Karpas-422 (cell line): ENCODE measurements at regions not wholly inside any gene's neighbourhood (a gene's known extent, or its start where the extent isn't known, plus 50 kb on each side); places are given as distances from the start of the nearest gene placed in this dataset.
"Not testable (repeated sequence)": the region's sequence is repeated elsewhere in the genome, so short reads cannot be mapped to it uniquely, and the experiment has no call there.

Experiments
- DNase-seq: peaks from one replicate; pipeline ENCODE4 v3.0.0-alpha.2; 2015
- H2AFZ ChIP-seq: fragments of 200-600 bp; sonication (generic); 2 replicates; pipeline ENCODE4 v1.6.1; 2014; ENCODE audit warnings: antibody characterized with exemption, low read length, mixed read lengths
- H3K27ac ChIP-seq: fragments of 200-600 bp; sonication (generic); 2 replicates; pipeline ENCODE4 v1.5.1; 2014; ENCODE audit warnings: mild to moderate bottlenecking, low read length, moderate library complexity
- H3K27me3 ChIP-seq: fragments of 200-600 bp; sonication (generic); 2 replicates; pipeline ENCODE4 v1.6.1; 2014; ENCODE audit warnings: low read length, mixed read lengths
- H3K36me3 ChIP-seq: fragments of 200-600 bp; sonication (generic); 2 replicates; pipeline ENCODE4 v1.6.1; 2014; ENCODE audit warnings: low read length, mixed read lengths; ENCODE audit not compliant: insufficient read depth
- H3K4me1 ChIP-seq: fragments of 200-600 bp; sonication (generic); 2 replicates; pipeline ENCODE4 v1.6.1; 2014; ENCODE audit warnings: mild to moderate bottlenecking, low read length, mixed read lengths
- H3K4me2 ChIP-seq: fragments of 200-600 bp; sonication (generic); 2 replicates; pipeline ENCODE4 v1.6.1; 2014; ENCODE audit warnings: low read length, low read depth, mild to moderate bottlenecking; ENCODE audit not compliant: poor library complexity, severe bottlenecking
- H3K4me3 ChIP-seq: fragments of 200-600 bp; sonication (generic); 2 replicates; pipeline ENCODE4 v1.5.1; 2014; ENCODE audit warnings: mild to moderate bottlenecking, antibody characterized with exemption, low read length, mixed read lengths
- H3K79me2 ChIP-seq: fragments of 200-600 bp; sonication (generic); 2 replicates; pipeline ENCODE4 v1.6.1; 2014; ENCODE audit warnings: mild to moderate bottlenecking, low read length, mixed read lengths
- H3K9ac ChIP-seq: fragments of 200-600 bp; sonication (generic); 2 replicates; pipeline ENCODE4 v1.6.0; 2014; ENCODE audit warnings: low read length
- H3K9me2 ChIP-seq: fragments of 200-600 bp; sonication (generic), shearing (Covaris generic); replicated peaks from 2 replicates; pipeline ENCODE4 v1.6.0; 2014; ENCODE audit warnings: mild to moderate bottlenecking, low read length, moderate library complexity; ENCODE audit not compliant: insufficient read depth
- H3K9me3 ChIP-seq: fragments of 300-700, 200-600 bp; sonication (generic); 2 replicates; pipeline ENCODE4 v1.6.1; 2014; ENCODE audit warnings: low read length, mixed read lengths
- H4K20me1 ChIP-seq: fragments of 200-600 bp; sonication (generic); 2 replicates; pipeline ENCODE4 v1.6.1; 2014; ENCODE audit warnings: mild to moderate bottlenecking, antibody characterized with exemption, low read length, low read depth; ENCODE audit not compliant: insufficient read depth

DNA sequence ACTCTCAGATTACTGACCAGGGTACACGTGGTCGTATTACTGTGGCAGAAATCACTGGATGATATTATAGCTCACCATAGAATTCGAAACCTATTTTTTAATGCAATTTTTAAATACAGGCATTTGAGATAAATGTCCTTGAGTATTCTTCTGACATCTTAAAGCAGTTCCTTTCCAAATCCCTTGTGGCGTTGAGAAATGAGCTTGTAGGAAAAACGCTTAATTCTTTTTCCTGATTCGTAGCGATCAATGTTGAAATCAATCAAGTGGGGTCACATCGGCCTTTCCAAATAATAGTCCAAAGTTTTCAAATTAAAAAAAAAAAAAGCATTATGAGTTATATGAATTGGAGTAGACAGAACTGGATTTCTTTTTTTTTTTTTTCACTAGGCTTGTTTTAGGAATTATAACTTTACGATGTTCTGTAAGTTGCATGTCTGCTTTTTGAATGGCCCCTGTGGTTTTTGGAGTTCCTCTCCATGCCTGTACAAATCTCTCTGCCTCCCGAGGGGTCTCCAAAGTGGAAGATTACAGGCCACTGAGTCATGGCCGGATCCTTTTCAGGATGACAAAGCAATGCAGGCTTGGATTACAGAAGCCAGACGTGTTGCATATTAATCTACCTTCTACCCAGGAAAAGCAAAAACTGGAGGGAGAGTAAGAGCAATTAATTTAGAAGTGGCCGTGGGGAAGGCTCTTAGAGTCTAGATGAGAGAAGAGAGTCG, 226.1 kb downstream of the SHOX start:
- Histone ChIP-seq H3K4me1 (no peaks in the 10 kb centered on the region), H3K4me2 (no peak overlapping the region), H3K9me2 (no peaks in the 10 kb centered on the region), H3K9ac (no peak overlapping the region), H2AFZ (no peak overlapping the region), H4K20me1 (no peaks in the 10 kb centered on the region), H3K27me3 (no peaks in the 10 kb centered on the region), H3K9me3 (no peaks in the 10 kb centered on the region), H3K36me3 (no peaks in the 10 kb centered on the region), H3K4me3 (no peak overlapping the region), H3K79me2 (no peaks in the 10 kb centered on the region), H3K27ac (no peak overlapping the region)
- no peak for DNase-seq

DNA sequence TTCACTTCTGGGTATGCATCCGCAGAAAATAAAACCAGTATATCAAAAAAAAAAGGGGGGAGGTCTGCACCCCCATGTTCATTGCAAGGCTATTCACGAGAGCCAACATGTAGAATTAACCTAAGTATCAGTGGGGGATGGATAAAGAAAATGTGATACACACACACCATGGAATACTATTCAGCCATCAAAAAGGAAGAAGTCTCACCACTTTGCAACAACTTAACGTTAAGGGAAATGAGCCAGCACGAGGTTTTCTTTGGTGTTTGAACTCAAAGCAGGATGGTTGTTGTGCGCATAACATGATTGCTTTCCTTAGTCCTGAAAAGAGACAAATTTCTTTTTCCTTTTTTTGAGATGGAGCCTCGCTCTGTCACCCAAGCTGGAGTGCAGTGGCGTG, 222.7 kb downstream of the SHOX start:
- H3K9ac ChIP-seq = no peak overlapping the region

DNA sequence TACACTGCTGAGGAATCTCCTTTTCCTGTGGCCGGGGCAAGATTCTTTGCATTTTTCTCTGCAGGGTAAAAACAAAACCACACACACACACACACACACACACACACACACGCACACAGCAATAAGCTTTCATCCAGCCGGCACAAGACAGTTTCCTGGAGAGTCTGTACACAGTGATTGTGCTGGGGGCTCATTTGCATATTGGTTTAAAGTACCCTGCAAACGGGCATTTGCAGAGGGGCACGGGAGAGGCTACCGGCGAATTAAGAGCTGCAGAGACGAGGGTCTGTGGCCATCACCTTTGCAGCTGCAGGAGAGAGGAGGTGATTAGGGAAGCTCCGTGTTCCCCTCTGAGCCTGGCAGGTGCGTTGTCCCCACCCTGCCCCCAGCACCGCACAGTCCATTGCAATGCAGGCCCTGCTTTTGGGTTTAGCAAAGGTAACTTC, 219.9 kb downstream of the SHOX start:
- Histone ChIP-seq H3K4me3 (no peak overlapping the region), H3K27ac (no peak overlapping the region), H3K79me2 (no peaks in the 10 kb centered on the region), H3K9ac (no peak overlapping the region), H3K9me3 (no peaks in the 10 kb centered on the region), H4K20me1 (no peaks in the 10 kb centered on the region), H3K4me1 (no peaks in the 10 kb centered on the region), H3K4me2 (no peak overlapping the region), H3K9me2 (no peaks in the 10 kb centered on the region), H3K36me3 (no peaks in the 10 kb centered on the region), H3K27me3 (no peaks in the 10 kb centered on the region), H2AFZ (no peak overlapping the region)
- DNase-seq = no peak

More for the DNA sequence above, 222.7 kb downstream of the SHOX start:
- Histone ChIP-seq H3K36me3 (no peaks in the 10 kb centered on the region), H2AFZ (no peak overlapping the region), H3K4me2 (no peak overlapping the region), H3K79me2 (no peaks in the 10 kb centered on the region), H3K4me3 (no peak overlapping the region), H3K9me3 (no peaks in the 10 kb centered on the region), H3K27me3 (no peaks in the 10 kb centered on the region), H3K9me2 (no peaks in the 10 kb centered on the region), H3K4me1 (no peaks in the 10 kb centered on the region), H3K27ac (no peak overlapping the region), H4K20me1 (no peaks in the 10 kb centered on the region)
- DNase-seq = no peak

DNA sequence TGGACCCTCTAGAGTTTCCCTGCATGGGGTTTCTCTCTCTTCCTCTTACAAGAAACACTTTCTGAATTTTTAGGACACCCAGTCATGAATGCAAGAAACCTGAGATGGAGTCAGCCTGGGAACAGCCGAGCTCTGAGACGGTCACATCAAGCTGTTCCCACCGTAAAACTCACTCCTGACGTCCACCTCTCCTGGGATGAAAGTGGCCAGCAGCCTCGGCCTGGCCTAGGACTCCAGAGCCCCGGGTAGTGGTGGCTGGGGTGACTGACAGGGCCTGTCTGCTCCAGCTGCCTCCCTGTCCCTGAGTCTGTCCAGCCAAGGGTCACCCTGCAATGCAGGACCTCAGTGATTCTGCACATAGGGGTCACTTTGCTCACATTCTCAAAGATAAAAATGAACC, 217.8 kb downstream of the SHOX start:
- Histone ChIP-seq H3K79me2 (no peaks in the 10 kb centered on the region), H2AFZ (no peak overlapping the region), H3K4me1 (no peaks in the 10 kb centered on the region), H3K9ac (no peak overlapping the region), H4K20me1 (no peaks in the 10 kb centered on the region), H3K4me3 (no peak overlapping the region), H3K9me3 (no peaks in the 10 kb centered on the region), H3K27me3 (no peaks in the 10 kb centered on the region), H3K36me3 (no peaks in the 10 kb centered on the region), H3K27ac (no peak overlapping the region), H3K4me2 (no peak overlapping the region), H3K9me2 (no peaks in the 10 kb centered on the region)
- DNase-seq = no peak

DNA sequence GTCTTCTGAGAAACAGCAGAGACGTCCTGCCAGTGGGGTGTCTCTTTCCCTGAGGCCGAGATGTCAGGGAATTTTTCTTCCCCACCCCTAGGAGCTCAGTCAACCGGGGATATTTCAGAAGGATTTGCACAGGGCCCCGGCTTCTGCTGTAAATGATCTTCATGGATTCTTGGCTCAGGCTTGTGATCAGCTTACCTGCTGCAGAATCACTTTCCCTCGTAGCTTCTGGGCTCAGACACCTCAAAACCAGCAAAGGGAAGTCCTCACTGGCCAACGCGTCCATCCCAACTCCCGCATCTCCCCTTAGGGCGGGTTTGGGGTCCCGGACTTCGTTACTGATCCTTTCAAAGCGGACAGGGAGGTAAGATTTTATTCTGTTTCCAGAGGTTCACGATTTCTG, 212.7 kb downstream of the SHOX start:
- no peak overlapping the region for H3K4me2 ChIP-seq
- no peaks in the 10 kb centered on the region for H3K27me3 ChIP-seq
- no peaks in the 10 kb centered on the region for H4K20me1 ChIP-seq
- no peaks in the 10 kb centered on the region for H3K36me3 ChIP-seq
- H3K9me3 ChIP-seq = no peaks in the 10 kb centered on the region
- no peak overlapping the region for H3K9ac ChIP-seq
- no peak overlapping the region for H2AFZ ChIP-seq
- H3K27ac ChIP-seq = no peak overlapping the region
- H3K4me1 ChIP-seq = no peaks in the 10 kb centered on the region
- no peak for DNase-seq
- H3K4me3 ChIP-seq = no peak overlapping the region
- no peaks in the 10 kb centered on the region for H3K79me2 ChIP-seq
- no peaks in the 10 kb centered on the region for H3K9me2 ChIP-seq

DNA sequence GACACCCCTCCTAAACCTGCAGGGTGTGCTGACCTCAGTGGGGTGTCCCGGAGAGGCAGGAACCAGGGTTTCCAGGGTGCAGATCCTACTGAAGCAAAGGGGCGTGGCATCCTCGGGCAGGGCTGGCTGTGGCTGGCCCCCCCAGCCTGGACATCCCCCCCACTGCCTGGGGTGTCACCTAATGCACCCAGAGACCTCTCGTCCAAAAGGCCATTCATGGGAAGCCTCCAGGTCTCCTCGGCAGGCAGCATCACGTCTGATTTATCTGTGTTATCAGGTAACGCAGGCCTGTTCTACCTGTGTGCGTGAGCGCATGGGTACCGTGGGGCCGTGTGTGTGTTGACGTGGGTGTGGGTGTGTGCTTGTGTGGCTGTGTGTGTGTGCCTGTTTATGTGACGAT, 210.0 kb downstream of the SHOX start:
- DNase-seq = no peak
- no peak overlapping the region for H2AFZ ChIP-seq
- no peaks in the 10 kb centered on the region for H3K36me3 ChIP-seq
- no peak overlapping the region for H3K4me2 ChIP-seq
- no peaks in the 10 kb centered on the region for H3K27me3 ChIP-seq
- no peaks in the 10 kb centered on the region for H3K79me2 ChIP-seq
- H3K9me3 ChIP-seq = peaks cover 8% of the 10 kb centered on the region
- H3K27ac ChIP-seq = no peak overlapping the region
- H3K4me3 ChIP-seq = no peak overlapping the region
- no peaks in the 10 kb centered on the region for H3K4me1 ChIP-seq
- H3K9ac ChIP-seq = no peak overlapping the region
- no peaks in the 10 kb centered on the region for H4K20me1 ChIP-seq
- H3K9me2 ChIP-seq = no peaks in the 10 kb centered on the region

DNA sequence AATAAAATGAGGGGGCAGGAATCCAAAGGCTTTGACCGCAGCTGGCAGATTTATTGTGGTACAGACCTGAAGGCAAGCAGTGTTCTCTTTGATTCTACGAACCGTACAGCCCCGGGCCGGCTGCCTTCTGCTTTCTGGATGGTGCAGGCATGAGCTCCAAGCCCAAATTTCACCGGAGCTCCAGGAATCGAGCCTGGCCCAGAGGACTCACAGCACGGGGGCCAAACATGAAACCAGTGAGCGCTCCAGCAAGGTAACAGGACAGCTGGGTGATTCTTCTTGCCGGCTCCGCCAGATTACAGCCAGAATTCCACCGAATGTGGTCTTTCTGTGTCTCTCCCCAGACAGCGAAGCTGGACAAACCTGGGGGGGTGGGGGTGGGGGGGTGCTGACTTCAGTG, 208.1 kb downstream of the SHOX start:
- not testable (repeated sequence) for H3K27ac ChIP-seq, H3K27me3 ChIP-seq

DNA sequence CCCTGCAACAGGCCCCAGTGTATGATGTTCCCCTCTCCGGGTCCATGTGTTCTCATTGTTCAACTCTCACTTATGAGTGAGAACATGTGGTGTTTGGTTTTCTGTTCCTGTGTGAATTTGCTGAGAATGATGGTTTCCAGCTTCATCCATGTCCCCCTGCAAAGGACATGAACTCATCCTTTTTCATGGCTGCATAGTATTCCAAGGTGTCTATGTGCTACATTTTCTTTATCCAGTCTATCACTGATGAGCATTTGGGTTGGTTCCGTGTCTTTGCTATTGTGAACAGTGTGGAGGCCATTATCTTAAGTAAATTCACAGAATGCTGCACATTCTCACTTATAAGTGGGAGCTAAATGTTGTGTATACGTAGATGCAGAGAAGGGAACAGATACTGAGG, 205.3 kb downstream of the SHOX start:
- H3K27me3 ChIP-seq, DNase-seq, H3K9ac ChIP-seq, H3K27ac ChIP-seq, H3K4me1 ChIP-seq, H3K9me3 ChIP-seq, H3K79me2 ChIP-seq, H4K20me1 ChIP-seq, H3K4me3 ChIP-seq, H3K9me2 ChIP-seq, H3K4me2 ChIP-seq, H3K36me3 ChIP-seq, H2AFZ ChIP-seq: not testable (repeated sequence)

More for the DNA sequence above, 208.1 kb downstream of the SHOX start:
- H3K79me2 ChIP-seq, H3K9me3 ChIP-seq, H3K36me3 ChIP-seq, H3K9me2 ChIP-seq, H3K4me2 ChIP-seq, H3K9ac ChIP-seq, H4K20me1 ChIP-seq, DNase-seq, H3K4me3 ChIP-seq, H2AFZ ChIP-seq, H3K4me1 ChIP-seq: not testable (repeated sequence)
